ENCODE measurements at regions not wholly inside any gene's neighbourhood (a gene's known extent, or its start where the extent isn't known, plus 50 kb on each side); places are given as distances from the start of the nearest gene placed in this dataset.
"Not testable (repeated sequence)": the region's sequence is repeated elsewhere in the genome, so short reads cannot be mapped to it uniquely, and the experiment has no call there.

GRCh38 chr3:162729686-162730085 is 1233.1 kb downstream of the OTOL1 start:
- no peak for DNase-seq

- not testable (repeated sequence) for DNase-seq
Measured at GRCh38 chr3:162731961-162732360, 1235.4 kb downstream of the OTOL1 start.

- DNase-seq, result no peak
Measured at GRCh38 chr3:162738784-162739183, 1242.2 kb downstream of the OTOL1 start.

- DNase-seq, result no peak
Measured at GRCh38 chr3:162740941-162741596, 1244.5 kb downstream of the OTOL1 start.

- no peak for DNase-seq
Measured at GRCh38 chr3:162742159-162742717, 1245.6 kb downstream of the OTOL1 start.

- DNase-seq, result no peak
Measured at GRCh38 chr3:162743091-162743490, 1246.5 kb downstream of the OTOL1 start.

GRCh38 chr3:162760789-162761188 is 1264.2 kb downstream of the OTOL1 start:
- no peak for DNase-seq

GRCh38 chr3:162764051-162764807 is 1267.6 kb downstream of the OTOL1 start:
- DNase-seq, result no peak

GRCh38 chr3:162764808-162765071 is 1268.1 kb downstream of the OTOL1 start:
- no peak for DNase-seq

GRCh38 chr3:162765524-162765923 is 1268.9 kb downstream of the OTOL1 start:
- DNase-seq, result no peak

- no peak for DNase-seq
Measured at GRCh38 chr3:162769564-162769963, 1273.0 kb downstream of the OTOL1 start.

GRCh38 chr3:162770551-162770950 is 1273.9 kb downstream of the OTOL1 start:
- DNase-seq, result no peak

- DNase-seq, result no peak
Measured at GRCh38 chr3:162774613-162775100, 1278.0 kb downstream of the OTOL1 start.

GRCh38 chr3:162776148-162776547 is 1279.5 kb downstream of the OTOL1 start:
- no peak for DNase-seq

GRCh38 chr3:162777118-162777517 is 1280.5 kb downstream of the OTOL1 start:
- no peak for DNase-seq

GRCh38 chr3:162780313-162780712 is 1283.7 kb downstream of the OTOL1 start:
- no peak for DNase-seq

- no peak for DNase-seq
Measured at GRCh38 chr3:162799910-162800309, 1303.3 kb downstream of the OTOL1 start.

- no peak for DNase-seq
Measured at GRCh38 chr3:162802228-162802965, 1305.8 kb downstream of the OTOL1 start.

GRCh38 chr3:162810776-162811175 is 1314.2 kb downstream of the OTOL1 start:
- DNase-seq, result no peak

- DNase-seq, result no peak
Measured at GRCh38 chr3:162842549-162843216, 1346.1 kb downstream of the OTOL1 start.

GRCh38 chr3:162845918-162846317 is 1349.3 kb downstream of the OTOL1 start:
- DNase-seq, result no peak

- no peak for DNase-seq
Measured at GRCh38 chr3:162847511-162847910, 1350.9 kb downstream of the OTOL1 start.

Data from left kidney (tissue), 1 donor.